ENCODE measurements at regions not wholly inside any gene's neighbourhood (a gene's known extent, or its start where the extent isn't known, plus 50 kb on each side); places are given as distances from the start of the nearest gene placed in this dataset.
A peak's percentile ranks its signal among the peaks of the same experiment; 100 is the strongest.

DNA sequence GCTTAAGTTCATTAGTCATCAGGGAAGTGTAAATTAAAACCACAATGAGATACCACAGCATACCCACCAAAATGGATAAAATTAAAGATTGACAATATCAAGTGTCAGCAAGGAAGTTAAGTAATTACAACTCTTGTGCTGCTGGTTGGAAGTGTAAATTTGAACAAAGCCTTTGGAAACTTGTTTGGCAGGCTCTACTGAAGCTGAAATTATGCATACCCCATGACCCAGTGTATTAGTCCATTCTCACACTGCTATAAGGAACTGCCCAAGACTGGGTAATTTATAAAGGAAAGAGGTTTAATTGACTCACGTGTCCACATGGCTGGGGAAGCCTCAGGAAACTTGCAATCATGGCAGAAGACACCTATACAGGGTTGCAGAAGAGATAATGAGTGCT lies 196.1 kb downstream of the PDCD6IP start:
- Histone ChIP-seq H3K9ac (ENCODE audit: control insufficient read depth, extremely low read depth, insufficient read depth, low read length) (no peak overlapping the region), H3K4me1 (ENCODE audit: control insufficient read depth, extremely low read depth, insufficient read depth, low read length) (no peaks in the 10 kb centered on the region), H2AFZ (ENCODE audit: control insufficient read depth, low read length) (no peak overlapping the region), H3K9me3 (ENCODE audit: control insufficient read depth, low read depth, low read length) (no peaks in the 10 kb centered on the region), H3K4me3 (ENCODE audit: control insufficient read depth in 2 of 3, extremely low read depth in 1 of 3, insufficient read depth in 2 of 3, low read depth in 1 of 3, low read length in 3 of 3) (no peak overlapping the region), H3K9me1 (ENCODE audit: control insufficient read depth, extremely low read depth, insufficient read depth, low read length) (no peaks in the 10 kb centered on the region), H4K20me1 (ENCODE audit: control insufficient read depth, extremely low read depth, insufficient read depth, low read length) (no peaks in the 10 kb centered on the region), H3K4me2 (ENCODE audit: control insufficient read depth, extremely low read depth, insufficient read depth, low read depth, low read length) (no peak overlapping the region), H3K27me3 (ENCODE audit: control insufficient read depth, extremely low read depth, insufficient read depth, low read length) (no peaks in the 10 kb centered on the region), H3K27ac (ENCODE audit: control insufficient read depth, insufficient read depth, low read length) (no peak overlapping the region), H3K36me3 (ENCODE audit: control insufficient read depth in 2 of 2, extremely low read depth in 1 of 2, insufficient read depth in 2 of 2, low read length in 2 of 2) (no peaks in the 10 kb centered on the region), H3K79me2 (ENCODE audit: control insufficient read depth, insufficient read depth, low read length) (no peaks in the 10 kb centered on the region)
- dilution Hi-C loops (cut with MboI; ENCODE audit: extremely low pct_ligation_motif_present, low sequenced_read_pairs) = no loop called here
- no peak for TF ChIP-seq EZH2 (IDR thresholded peaks at IDR 0.05; ENCODE audit: low read length)
- no peak for DNase-seq (ENCODE audit: low read depth, low spot score)
- FAIRE-seq = no peak

GRCh38 chr3:34000301-34000700 lies 201.9 kb downstream of the PDCD6IP start:
- Histone ChIP-seq H3K9ac (ENCODE audit: control insufficient read depth, extremely low read depth, insufficient read depth, low read length) (no peak overlapping the region), H3K9me1 (ENCODE audit: control insufficient read depth, extremely low read depth, insufficient read depth, low read length) (no peaks in the 10 kb centered on the region), H3K4me1 (ENCODE audit: control insufficient read depth, extremely low read depth, insufficient read depth, low read length) (no peaks in the 10 kb centered on the region), H3K4me2 (ENCODE audit: control insufficient read depth, extremely low read depth, insufficient read depth, low read depth, low read length) (no peak overlapping the region), H3K27me3 (ENCODE audit: control insufficient read depth, extremely low read depth, insufficient read depth, low read length) (no peaks in the 10 kb centered on the region), H3K9me3 (ENCODE audit: control insufficient read depth, low read depth, low read length) (no peaks in the 10 kb centered on the region), H3K4me3 (ENCODE audit: control insufficient read depth in 2 of 3, extremely low read depth in 1 of 3, insufficient read depth in 2 of 3, low read depth in 1 of 3, low read length in 3 of 3) (no peak overlapping the region), H4K20me1 (ENCODE audit: control insufficient read depth, extremely low read depth, insufficient read depth, low read length) (no peaks in the 10 kb centered on the region), H2AFZ (ENCODE audit: control insufficient read depth, low read length) (no peak overlapping the region), H3K27ac (ENCODE audit: control insufficient read depth, insufficient read depth, low read length) (no peak overlapping the region), H3K79me2 (ENCODE audit: control insufficient read depth, insufficient read depth, low read length) (no peaks in the 10 kb centered on the region), H3K36me3 (ENCODE audit: control insufficient read depth in 2 of 2, extremely low read depth in 1 of 2, insufficient read depth in 2 of 2, low read length in 2 of 2) (no peaks in the 10 kb centered on the region)
- peak; percentile 56 for FAIRE-seq
- DNase-seq (ENCODE audit: low read depth, low spot score) = no peak
- dilution Hi-C loops (cut with MboI; ENCODE audit: extremely low pct_ligation_motif_present, low sequenced_read_pairs) = no loop called here
- TF ChIP-seq EZH2 (IDR thresholded peaks at IDR 0.05; ENCODE audit: low read length) = no peak
- TF ChIP-seq CTCF (optimal IDR thresholded peaks at IDR 0.05 in 1 of 3, IDR thresholded peaks at IDR 0.05 in 1 of 3, conservative IDR thresholded peaks at IDR 0.05 in 1 of 3; ENCODE audit: extremely low read depth in 1 of 3, insufficient read depth in 2 of 3, low read length in 3 of 3) = no peak

DNA sequence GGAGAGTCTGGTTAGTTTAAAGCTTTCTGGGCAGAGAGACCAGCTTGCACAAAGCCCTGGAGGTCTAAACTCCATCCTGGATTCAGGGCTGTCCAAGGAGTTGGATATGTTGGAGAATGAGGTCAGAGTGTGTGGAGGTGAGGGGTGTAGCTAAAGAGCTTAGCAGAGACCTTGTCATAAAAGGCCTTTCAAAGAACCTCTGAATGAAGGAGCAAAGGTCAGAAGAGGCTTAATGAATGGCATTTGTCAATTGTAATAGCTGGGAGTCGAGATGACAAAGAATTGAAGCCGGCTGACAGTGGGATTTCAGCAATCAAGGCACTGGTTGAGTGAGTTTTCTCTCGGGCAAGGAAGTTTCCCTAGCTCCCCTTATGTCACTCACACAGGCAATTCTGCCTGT lies 202.6 kb downstream of the PDCD6IP start:
- Histone ChIP-seq H3K9me3 (ENCODE audit: control insufficient read depth, low read depth, low read length) (no peaks in the 10 kb centered on the region), H3K4me2 (ENCODE audit: control insufficient read depth, extremely low read depth, insufficient read depth, low read depth, low read length) (no peak overlapping the region), H3K9ac (ENCODE audit: control insufficient read depth, extremely low read depth, insufficient read depth, low read length) (no peak overlapping the region), H3K27me3 (ENCODE audit: control insufficient read depth, extremely low read depth, insufficient read depth, low read length) (no peaks in the 10 kb centered on the region), H3K79me2 (ENCODE audit: control insufficient read depth, insufficient read depth, low read length) (no peaks in the 10 kb centered on the region), H3K36me3 (ENCODE audit: control insufficient read depth in 2 of 2, extremely low read depth in 1 of 2, insufficient read depth in 2 of 2, low read length in 2 of 2) (no peaks in the 10 kb centered on the region), H3K27ac (ENCODE audit: control insufficient read depth, insufficient read depth, low read length) (no peak overlapping the region), H3K4me1 (ENCODE audit: control insufficient read depth, extremely low read depth, insufficient read depth, low read length) (no peaks in the 10 kb centered on the region), H3K9me1 (ENCODE audit: control insufficient read depth, extremely low read depth, insufficient read depth, low read length) (no peaks in the 10 kb centered on the region), H4K20me1 (ENCODE audit: control insufficient read depth, extremely low read depth, insufficient read depth, low read length) (no peaks in the 10 kb centered on the region), H2AFZ (ENCODE audit: control insufficient read depth, low read length) (no peak overlapping the region), H3K4me3 (ENCODE audit: control insufficient read depth in 2 of 3, extremely low read depth in 1 of 3, insufficient read depth in 2 of 3, low read depth in 1 of 3, low read length in 3 of 3) (no peak overlapping the region)
- dilution Hi-C loops (cut with MboI; ENCODE audit: extremely low pct_ligation_motif_present, low sequenced_read_pairs) = no loop called here
- TF ChIP-seq CTCF (optimal IDR thresholded peaks at IDR 0.05 in 1 of 3, IDR thresholded peaks at IDR 0.05 in 1 of 3, conservative IDR thresholded peaks at IDR 0.05 in 1 of 3; ENCODE audit: extremely low read depth in 1 of 3, insufficient read depth in 2 of 3, low read length in 3 of 3) (no peak), EZH2 (IDR thresholded peaks at IDR 0.05; ENCODE audit: low read length) (no peak)
- DNase-seq (ENCODE audit: low read depth, low spot score) = no peak
- no peak for FAIRE-seq

Measured in keratinocyte (primary cell).